ENCODE measurements at regions not wholly inside any gene's neighbourhood (a gene's known extent, or its start where the extent isn't known, plus 50 kb on each side); places are given as distances from the start of the nearest gene placed in this dataset.

- Histone ChIP-seq H3K27me3 (ENCODE audit: insufficient read depth, low read length) (no peaks in the 10 kb centered on the region), H3K4me3 (ENCODE audit: low read length) (no peak overlapping the region), H3K9me3 (ENCODE audit: low read depth, low read length) (no peaks in the 10 kb centered on the region), H3K4me1 (ENCODE audit: insufficient read depth, low read length) (no peaks in the 10 kb centered on the region)
Measured at GRCh38 chr9:28922891-28923290, 1349.6 kb upstream of the C9orf72 start.

GRCh38 chr9:28923351-28923750, 1350.1 kb upstream of the C9orf72 start:
- Histone ChIP-seq H3K4me3 (ENCODE audit: low read length) (no peak overlapping the region), H3K9me3 (ENCODE audit: low read depth, low read length) (no peaks in the 10 kb centered on the region), H3K4me1 (ENCODE audit: insufficient read depth, low read length) (no peaks in the 10 kb centered on the region), H3K27me3 (ENCODE audit: insufficient read depth, low read length) (no peaks in the 10 kb centered on the region)

GRCh38 chr9:28925157-28925556, 1351.9 kb upstream of the C9orf72 start:
- H3K4me1 ChIP-seq (ENCODE audit: insufficient read depth, low read length), result no peaks in the 10 kb centered on the region
- no peak overlapping the region for H3K4me3 ChIP-seq (ENCODE audit: low read length)
- no peaks in the 10 kb centered on the region for H3K9me3 ChIP-seq (ENCODE audit: low read depth, low read length)
- H3K27me3 ChIP-seq (ENCODE audit: insufficient read depth, low read length), result no peaks in the 10 kb centered on the region

GRCh38 chr9:28926306-28926705, 1353.0 kb upstream of the C9orf72 start:
- no peaks in the 10 kb centered on the region for H3K4me1 ChIP-seq (ENCODE audit: insufficient read depth, low read length)
- H3K9me3 ChIP-seq (ENCODE audit: low read depth, low read length), result no peaks in the 10 kb centered on the region
- no peak overlapping the region for H3K4me3 ChIP-seq (ENCODE audit: low read length)
- H3K27me3 ChIP-seq (ENCODE audit: insufficient read depth, low read length), result no peaks in the 10 kb centered on the region

- no peaks in the 10 kb centered on the region for H3K4me1 ChIP-seq (ENCODE audit: insufficient read depth, low read length)
Measured at GRCh38 chr9:28927691-28928090, 1354.4 kb upstream of the C9orf72 start.

GRCh38 chr9:28929433-28929832, 1356.2 kb upstream of the C9orf72 start:
- H3K9me3 ChIP-seq (ENCODE audit: low read depth, low read length), result no peaks in the 10 kb centered on the region
- H3K4me3 ChIP-seq (ENCODE audit: low read length), result no peak overlapping the region
- H3K4me1 ChIP-seq (ENCODE audit: insufficient read depth, low read length), result no peaks in the 10 kb centered on the region

More at GRCh38 chr9:28927691-28928090, 1354.4 kb upstream of the C9orf72 start:
- Histone ChIP-seq H3K4me3 (ENCODE audit: low read length) (no peak overlapping the region), H3K27me3 (ENCODE audit: insufficient read depth, low read length) (no peaks in the 10 kb centered on the region), H3K9me3 (ENCODE audit: low read depth, low read length) (no peaks in the 10 kb centered on the region)

GRCh38 chr9:28930766-28931165, 1357.5 kb upstream of the C9orf72 start:
- H3K27me3 ChIP-seq (ENCODE audit: insufficient read depth, low read length), result no peaks in the 10 kb centered on the region
- no peak overlapping the region for H3K4me3 ChIP-seq (ENCODE audit: low read length)
- H3K4me1 ChIP-seq (ENCODE audit: insufficient read depth, low read length), result no peaks in the 10 kb centered on the region
- H3K9me3 ChIP-seq (ENCODE audit: low read depth, low read length), result no peaks in the 10 kb centered on the region

More at GRCh38 chr9:28929433-28929832, 1356.2 kb upstream of the C9orf72 start:
- no peaks in the 10 kb centered on the region for H3K27me3 ChIP-seq (ENCODE audit: insufficient read depth, low read length)

GRCh38 chr9:28934111-28934510, 1360.8 kb upstream of the C9orf72 start:
- Histone ChIP-seq H3K4me1 (ENCODE audit: insufficient read depth, low read length) (no peaks in the 10 kb centered on the region), H3K9me3 (ENCODE audit: low read depth, low read length) (no peaks in the 10 kb centered on the region), H3K27me3 (ENCODE audit: insufficient read depth, low read length) (no peaks in the 10 kb centered on the region), H3K4me3 (ENCODE audit: low read length) (no peak overlapping the region)

- Histone ChIP-seq H3K9me3 (ENCODE audit: low read depth, low read length) (no peaks in the 10 kb centered on the region), H3K27me3 (ENCODE audit: insufficient read depth, low read length) (no peaks in the 10 kb centered on the region), H3K4me1 (ENCODE audit: insufficient read depth, low read length) (no peaks in the 10 kb centered on the region), H3K4me3 (ENCODE audit: low read length) (no peak overlapping the region)
Measured at GRCh38 chr9:28938981-28939380, 1365.7 kb upstream of the C9orf72 start.

GRCh38 chr9:28941856-28942255, 1368.6 kb upstream of the C9orf72 start:
- H3K4me3 ChIP-seq (ENCODE audit: low read length), result no peak overlapping the region
- H3K4me1 ChIP-seq (ENCODE audit: insufficient read depth, low read length), result no peaks in the 10 kb centered on the region
- no peaks in the 10 kb centered on the region for H3K9me3 ChIP-seq (ENCODE audit: low read depth, low read length)
- H3K27me3 ChIP-seq (ENCODE audit: insufficient read depth, low read length), result no peaks in the 10 kb centered on the region

GRCh38 chr9:28942941-28943340, 1369.7 kb upstream of the C9orf72 start:
- H3K4me1 ChIP-seq (ENCODE audit: insufficient read depth, low read length), result no peaks in the 10 kb centered on the region
- H3K27me3 ChIP-seq (ENCODE audit: insufficient read depth, low read length), result no peaks in the 10 kb centered on the region
- H3K9me3 ChIP-seq (ENCODE audit: low read depth, low read length), result no peaks in the 10 kb centered on the region
- no peak overlapping the region for H3K4me3 ChIP-seq (ENCODE audit: low read length)

- Histone ChIP-seq H3K4me1 (ENCODE audit: insufficient read depth, low read length) (no peaks in the 10 kb centered on the region), H3K4me3 (ENCODE audit: low read length) (no peak overlapping the region), H3K27me3 (ENCODE audit: insufficient read depth, low read length) (no peaks in the 10 kb centered on the region), H3K9me3 (ENCODE audit: low read depth, low read length) (no peaks in the 10 kb centered on the region)
Measured at GRCh38 chr9:28946648-28947047, 1373.4 kb upstream of the C9orf72 start.

- Histone ChIP-seq H3K4me3 (ENCODE audit: low read length) (no peak overlapping the region), H3K4me1 (ENCODE audit: insufficient read depth, low read length) (no peaks in the 10 kb centered on the region)
Measured at GRCh38 chr9:28951945-28952344, 1378.7 kb upstream of the C9orf72 start.

GRCh38 chr9:28956116-28956880, 1383.0 kb upstream of the C9orf72 start:
- no peaks in the 10 kb centered on the region for H3K27me3 ChIP-seq (ENCODE audit: insufficient read depth, low read length)
- no peaks in the 10 kb centered on the region for H3K4me1 ChIP-seq (ENCODE audit: insufficient read depth, low read length)
- peaks cover under 1% of the 10 kb centered on the region for H3K9me3 ChIP-seq (ENCODE audit: low read depth, low read length)
- H3K4me3 ChIP-seq (ENCODE audit: low read length), result no peak overlapping the region

More at GRCh38 chr9:28951945-28952344, 1378.7 kb upstream of the C9orf72 start:
- no peaks in the 10 kb centered on the region for H3K9me3 ChIP-seq (ENCODE audit: low read depth, low read length)
- H3K27me3 ChIP-seq (ENCODE audit: insufficient read depth, low read length), result no peaks in the 10 kb centered on the region

- Histone ChIP-seq H3K9me3 (ENCODE audit: low read depth, low read length) (peaks cover 7% of the 10 kb centered on the region), H3K27me3 (ENCODE audit: insufficient read depth, low read length) (no peaks in the 10 kb centered on the region), H3K4me3 (ENCODE audit: low read length) (no peak overlapping the region), H3K4me1 (ENCODE audit: insufficient read depth, low read length) (no peaks in the 10 kb centered on the region)
Measured at GRCh38 chr9:28960602-28961001, 1387.3 kb upstream of the C9orf72 start.

- Histone ChIP-seq H3K9me3 (ENCODE audit: low read depth, low read length) (peaks cover 7% of the 10 kb centered on the region), H3K4me3 (ENCODE audit: low read length) (no peak overlapping the region), H3K4me1 (ENCODE audit: insufficient read depth, low read length) (no peaks in the 10 kb centered on the region), H3K27me3 (ENCODE audit: insufficient read depth, low read length) (no peaks in the 10 kb centered on the region)
Measured at GRCh38 chr9:28961623-28962022, 1388.3 kb upstream of the C9orf72 start.
